ENCODE measurements at regions not wholly inside any gene's neighbourhood (a gene's known extent, or its start where the extent isn't known, plus 50 kb on each side); places are given as distances from the start of the nearest gene placed in this dataset.

- DNase-seq, result peak; percentile 20 to 47 (median 39)
- intact Hi-C loops (cut with DNase I), result no loop called here
- TF ChIP-seq POLR2A (IDR thresholded peaks at IDR 0.05), result no peak
- TF ChIP-seq, protein P1, sequence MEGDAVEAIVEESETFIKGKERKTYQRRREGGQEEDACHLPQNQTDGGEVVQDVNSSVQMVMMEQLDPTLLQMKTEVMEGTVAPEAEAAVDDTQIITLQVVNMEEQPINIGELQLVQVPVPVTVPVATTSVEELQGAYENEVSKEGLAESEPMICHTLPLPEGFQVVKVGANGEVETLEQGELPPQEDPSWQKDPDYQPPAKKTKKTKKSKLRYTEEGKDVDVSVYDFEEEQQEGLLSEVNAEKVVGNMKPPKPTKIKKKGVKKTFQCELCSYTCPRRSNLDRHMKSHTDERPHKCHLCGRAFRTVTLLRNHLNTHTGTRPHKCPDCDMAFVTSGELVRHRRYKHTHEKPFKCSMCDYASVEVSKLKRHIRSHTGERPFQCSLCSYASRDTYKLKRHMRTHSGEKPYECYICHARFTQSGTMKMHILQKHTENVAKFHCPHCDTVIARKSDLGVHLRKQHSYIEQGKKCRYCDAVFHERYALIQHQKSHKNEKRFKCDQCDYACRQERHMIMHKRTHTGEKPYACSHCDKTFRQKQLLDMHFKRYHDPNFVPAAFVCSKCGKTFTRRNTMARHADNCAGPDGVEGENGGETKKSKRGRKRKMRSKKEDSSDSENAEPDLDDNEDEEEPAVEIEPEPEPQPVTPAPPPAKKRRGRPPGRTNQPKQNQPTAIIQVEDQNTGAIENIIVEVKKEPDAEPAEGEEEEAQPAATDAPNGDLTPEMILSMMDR (IDR thresholded peaks at IDR 0.05), result no peak
- TF ChIP-seq EP300 (IDR thresholded peaks at IDR 0.05), result no peak
- Histone ChIP-seq H3K4me1 (ENCODE audit: insufficient read depth) (peaks cover 1% of the 10 kb centered on the region), H3K4me3 (no peak overlapping the region), H3K27ac (no peak overlapping the region), H3K36me3 (no peaks in the 10 kb centered on the region), H3K27me3 (no peaks in the 10 kb centered on the region), H3K9me3 (no peaks in the 10 kb centered on the region)
- 60 to 78% (median 73%) methylated on average over 2 of the region's 2 CpGs for WGBS, 3 donors
These were observed 50.3 kb upstream of the ATP13A3 start for GRCh38 chr3:194536871-194537637.
